T-helper 2 cell treated with Interferon-gamma antibody and Interleukin-4, amounts not matched to agents 100 ng/mL and 5 ng/mL, for 36 hours (primary cell): ENCODE measurements at regions not wholly inside any gene's neighbourhood (a gene's known extent, or its start where the extent isn't known, plus 50 kb on each side); places are given as distances from the start of the nearest gene placed in this dataset.
"Not testable (repeated sequence)": the region's sequence is repeated elsewhere in the genome, so short reads cannot be mapped to it uniquely, and the experiment has no call there.

Experiments
- intact Hi-C: fragments of 100-400 bp; cut with micrococcal nuclease; formaldehyde crosslinking; loops from one replicate; pipeline ENCODE4 v1.15.1; 2023

- intact Hi-C loops: no loop called here
Measured at GRCh38 chr5:62780888-62781287, 202.3 kb downstream of the LRRC70 start.

GRCh38 chr5:62780230-62780629 lies 201.6 kb downstream of the LRRC70 start:
- intact Hi-C loops: no loop called here

GRCh38 chr5:62779010-62779422 lies 200.4 kb downstream of the LRRC70 start:
- intact Hi-C loops: loop anchor here (1.0 kb wide), 1 partner anchor 336 kb away; no protein-coding TSS in a partner anchor

GRCh38 chr5:62778316-62779009 lies 199.8 kb downstream of the LRRC70 start:
- intact Hi-C loops: loop anchor here (1.0 kb wide), 2 partner anchors 318 to 335 kb away; no protein-coding TSS in a partner anchor

- intact Hi-C loops: not testable (repeated sequence)
Measured at GRCh38 chr5:62777081-62777480, 198.5 kb downstream of the LRRC70 start.

- intact Hi-C loops: not testable (repeated sequence)
Measured at GRCh38 chr5:62776592-62776991, 198.0 kb downstream of the LRRC70 start.

GRCh38 chr5:62773460-62773859 lies 194.8 kb downstream of the LRRC70 start:
- intact Hi-C loops: no loop called here

- intact Hi-C loops: no loop called here
Measured at GRCh38 chr5:62771341-62771740, 192.7 kb downstream of the LRRC70 start.

GRCh38 chr5:62767650-62768049 lies 189.0 kb downstream of the LRRC70 start:
- intact Hi-C loops: loop anchor here (10.0 kb wide), 1 partner anchor 103 kb away; no protein-coding TSS in a partner anchor

- intact Hi-C loops: loop anchor here (10.0 kb wide), 1 partner anchor 102 kb away; no protein-coding TSS in a partner anchor
Measured at GRCh38 chr5:62767077-62767476, 188.5 kb downstream of the LRRC70 start.

- intact Hi-C loops: loop anchor here (10.0 kb wide), 1 partner anchor 98 kb away; no protein-coding TSS in a partner anchor
Measured at GRCh38 chr5:62762503-62762902, 183.9 kb downstream of the LRRC70 start.

- intact Hi-C loops: not testable (repeated sequence)
Measured at GRCh38 chr5:62757686-62758085, 179.1 kb downstream of the LRRC70 start.

GRCh38 chr5:62752998-62753367 lies 174.4 kb downstream of the LRRC70 start:
- intact Hi-C loops: not testable (repeated sequence)

GRCh38 chr5:62752056-62752997 lies 173.7 kb downstream of the LRRC70 start:
- intact Hi-C loops: not testable (repeated sequence)

GRCh38 chr5:62742207-62742606 lies 163.6 kb downstream of the LRRC70 start:
- intact Hi-C loops: no loop called here

- intact Hi-C loops: no loop called here
Measured at GRCh38 chr5:62741761-62742160, 163.1 kb downstream of the LRRC70 start.

GRCh38 chr5:62737766-62738165 lies 159.1 kb downstream of the LRRC70 start:
- intact Hi-C loops: no loop called here

- intact Hi-C loops: no loop called here
Measured at GRCh38 chr5:62732677-62733121, 154.1 kb downstream of the LRRC70 start.

GRCh38 chr5:62731022-62731421 lies 152.4 kb downstream of the LRRC70 start:
- intact Hi-C loops: no loop called here

- intact Hi-C loops: no loop called here
Measured at GRCh38 chr5:62729675-62730074, 151.1 kb downstream of the LRRC70 start.

- intact Hi-C loops: no loop called here
Measured at GRCh38 chr5:62727861-62728260, 149.2 kb downstream of the LRRC70 start.

GRCh38 chr5:62727184-62727583 lies 148.6 kb downstream of the LRRC70 start:
- intact Hi-C loops: no loop called here
